Activated B cell treated with CpG ODN at 0.5 μM for 24 hours (primary cell): ENCODE measurements at regions not wholly inside any gene's neighbourhood (a gene's known extent, or its start where the extent isn't known, plus 50 kb on each side); places are given as distances from the start of the nearest gene placed in this dataset.

Experiments
- ATAC-seq: fragments of 200-7000 bp; cut with Tn5 transposase; one replicate; pipeline ENCODE4 v1.10.0; 2021; ENCODE audit warnings: low read depth, mild to moderate bottlenecking, moderate library complexity
- CTCF ChIA-PET: fragments of 350-600 bp; sonication (Branson Sonifier 250); formaldehyde crosslinking; loops from one replicate; lab custom pipeline; 2021; ENCODE audit warnings: antibody characterized with exemption; lab: Charles Lee
- POLR2A ChIA-PET: fragments of 350-600 bp; sonication (Branson Sonifier 250); formaldehyde crosslinking; loops from one replicate; lab custom pipeline; 2021; ENCODE audit warnings: antibody characterized with exemption; lab: Charles Lee
- DNase-seq: peaks from one replicate; pipeline ENCODE4 v3.0.0; 2022
- H3K27ac Mint-ChIP-seq: one replicate; pipeline ENCODE4 v1.8.0; 2020; ENCODE audit warnings: mixed read lengths
- H3K27me3 Mint-ChIP-seq: one replicate; pipeline ENCODE4 v1.8.0; 2021; ENCODE audit warnings: mixed read lengths
- H3K36me3 Mint-ChIP-seq: one replicate; pipeline ENCODE4 v1.8.0; 2021; ENCODE audit warnings: low read depth, mixed read lengths
- H3K4me1 Mint-ChIP-seq: one replicate; pipeline ENCODE4 v1.8.0; 2021; ENCODE audit warnings: mixed read lengths
- H3K4me3 Mint-ChIP-seq: one replicate; pipeline ENCODE4 v1.8.0; 2020; ENCODE audit warnings: mild to moderate bottlenecking, mixed read lengths
- H3K9me3 Mint-ChIP-seq: one replicate; pipeline ENCODE4 v1.8.0; 2020; ENCODE audit warnings: mixed read lengths
- intact Hi-C: fragments of 100-400 bp; cut with micrococcal nuclease; formaldehyde crosslinking; loops from one replicate; pipeline ENCODE4 v1.15.1; 2024
- TF ChIP-seq, protein P1 (sequence below): fragments of 200-600 bp; IDR thresholded peaks from one replicate; pipeline ENCODE4 v1.8.0; 2022; ENCODE audit warnings: antibody characterized with exemption, mild to moderate bottlenecking

- intact Hi-C loops: no loop called here
- Mint-ChIP-seq H3K36me3 (no peaks in the 10 kb centered on the region), H3K27ac (no peak overlapping the region), H3K4me3 (no peak overlapping the region), H3K4me1 (no peaks in the 10 kb centered on the region), H3K9me3 (peaks cover 8% of the 10 kb centered on the region), H3K27me3 (no peaks in the 10 kb centered on the region)
- ATAC-seq (no peak), DNase-seq (no peak)
- CTCF ChIA-PET: no interaction called here
- TF ChIP-seq, protein P1, sequence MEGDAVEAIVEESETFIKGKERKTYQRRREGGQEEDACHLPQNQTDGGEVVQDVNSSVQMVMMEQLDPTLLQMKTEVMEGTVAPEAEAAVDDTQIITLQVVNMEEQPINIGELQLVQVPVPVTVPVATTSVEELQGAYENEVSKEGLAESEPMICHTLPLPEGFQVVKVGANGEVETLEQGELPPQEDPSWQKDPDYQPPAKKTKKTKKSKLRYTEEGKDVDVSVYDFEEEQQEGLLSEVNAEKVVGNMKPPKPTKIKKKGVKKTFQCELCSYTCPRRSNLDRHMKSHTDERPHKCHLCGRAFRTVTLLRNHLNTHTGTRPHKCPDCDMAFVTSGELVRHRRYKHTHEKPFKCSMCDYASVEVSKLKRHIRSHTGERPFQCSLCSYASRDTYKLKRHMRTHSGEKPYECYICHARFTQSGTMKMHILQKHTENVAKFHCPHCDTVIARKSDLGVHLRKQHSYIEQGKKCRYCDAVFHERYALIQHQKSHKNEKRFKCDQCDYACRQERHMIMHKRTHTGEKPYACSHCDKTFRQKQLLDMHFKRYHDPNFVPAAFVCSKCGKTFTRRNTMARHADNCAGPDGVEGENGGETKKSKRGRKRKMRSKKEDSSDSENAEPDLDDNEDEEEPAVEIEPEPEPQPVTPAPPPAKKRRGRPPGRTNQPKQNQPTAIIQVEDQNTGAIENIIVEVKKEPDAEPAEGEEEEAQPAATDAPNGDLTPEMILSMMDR: no peak
- POLR2A ChIA-PET: no interaction called here
Observed at GRCh38 chr6:19524366-19525186, 312.6 kb upstream of the ID4 start.

- Mint-ChIP-seq H3K9me3 (peaks cover 7% of the 10 kb centered on the region), H3K27ac (no peak overlapping the region), H3K4me3 (no peak overlapping the region), H3K27me3 (no peaks in the 10 kb centered on the region), H3K4me1 (no peaks in the 10 kb centered on the region), H3K36me3 (no peaks in the 10 kb centered on the region)
- TF ChIP-seq, protein P1: no peak
- no peak for DNase-seq
- ChIA-PET CTCF (no interaction called here), POLR2A (no interaction called here)
- no peak for ATAC-seq
- intact Hi-C loops: no loop called here
Observed at GRCh38 chr6:19525673-19526072, 311.5 kb upstream of the ID4 start.

- H3K4me1 Mint-ChIP-seq: no peaks in the 10 kb centered on the region
- POLR2A ChIA-PET: no interaction called here
Observed at GRCh38 chr6:19530188-19530587, 307.0 kb upstream of the ID4 start.

GRCh38 chr6:19535351-19535750, 301.8 kb upstream of the ID4 start:
- H3K27ac Mint-ChIP-seq: no peak overlapping the region
- peaks cover 7% of the 10 kb centered on the region for H3K9me3 Mint-ChIP-seq
- ChIA-PET POLR2A (no interaction called here), CTCF (no interaction called here)
- DNase-seq: no peak
- H3K4me1 Mint-ChIP-seq: no peaks in the 10 kb centered on the region
- intact Hi-C loops: no loop called here
- TF ChIP-seq, protein P1: no peak
- no peak for ATAC-seq
- no peaks in the 10 kb centered on the region for H3K27me3 Mint-ChIP-seq
- H3K36me3 Mint-ChIP-seq: no peaks in the 10 kb centered on the region
- no peak overlapping the region for H3K4me3 Mint-ChIP-seq

More at GRCh38 chr6:19530188-19530587, 307.0 kb upstream of the ID4 start:
- CTCF ChIA-PET: no interaction called here
- DNase-seq (no peak), ATAC-seq (no peak)
- Mint-ChIP-seq H3K9me3 (peaks cover 5% of the 10 kb centered on the region), H3K4me3 (no peak overlapping the region), H3K36me3 (no peaks in the 10 kb centered on the region), H3K27ac (no peak overlapping the region), H3K27me3 (no peaks in the 10 kb centered on the region)
- intact Hi-C loops: no loop called here
- TF ChIP-seq, protein P1: no peak

DNA sequence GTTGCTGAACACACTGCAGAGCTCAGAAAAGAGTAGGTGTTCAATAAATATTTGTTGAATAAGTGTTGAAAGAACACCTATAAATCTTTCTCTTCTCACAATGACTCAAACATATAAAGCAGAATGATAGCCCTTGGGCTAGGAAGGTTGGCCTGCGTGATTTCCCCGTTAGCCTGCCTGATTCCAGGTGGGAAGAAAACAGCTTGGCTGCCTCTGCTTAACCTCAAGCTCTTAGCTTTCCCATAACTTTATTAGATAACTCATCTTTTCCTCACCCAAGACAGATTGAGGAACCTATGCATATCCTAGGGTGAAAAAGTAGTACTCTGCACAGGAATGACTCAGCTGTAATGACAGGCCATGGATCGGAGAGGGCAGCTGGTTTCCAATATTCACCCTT, 300.3 kb upstream of the ID4 start:
- POLR2A ChIA-PET: no interaction called here
- CTCF ChIA-PET: no interaction called here
- TF ChIP-seq, protein P1: no peak
- ATAC-seq: no peak
- Mint-ChIP-seq H3K27me3 (no peaks in the 10 kb centered on the region), H3K27ac (no peak overlapping the region), H3K36me3 (no peaks in the 10 kb centered on the region), H3K9me3 (peaks cover 7% of the 10 kb centered on the region), H3K4me1 (no peaks in the 10 kb centered on the region), H3K4me3 (no peak overlapping the region)
- DNase-seq: no peak
- intact Hi-C loops: no loop called here
